Fibroblast of skin of right biceps (primary cell): ENCODE measurements at regions not wholly inside any gene's neighbourhood (a gene's known extent, or its start where the extent isn't known, plus 50 kb on each side); places are given as distances from the start of the nearest gene placed in this dataset.
A peak's percentile ranks its signal among the peaks of the same experiment; 100 is the strongest.
"Not testable (repeated sequence)": the region's sequence is repeated elsewhere in the genome, so short reads cannot be mapped to it uniquely, and the experiment has no call there.

Experiments used
- DNase-seq: peaks from one replicate; pipeline ENCODE4 v3.0.0-alpha.2; 2013

GRCh38 chr11:69887330-69887729 lies 68.1 kb upstream of the FGF3 start:
- no peak for DNase-seq

- no peak for DNase-seq
Measured at GRCh38 chr11:69887841-69888427, 68.7 kb upstream of the FGF3 start.

- peak; percentile 40 for DNase-seq
Measured at GRCh38 chr11:69888483-69889181, 69.4 kb upstream of the FGF3 start.

GRCh38 chr11:69889400-69890318 lies 70.4 kb upstream of the FGF3 start:
- no peak for DNase-seq

GRCh38 chr11:69890476-69890875 lies 71.3 kb upstream of the FGF3 start:
- no peak for DNase-seq

GRCh38 chr11:69891421-69892236 lies 72.4 kb upstream of the FGF3 start:
- DNase-seq: no peak

- no peak for DNase-seq
Measured at GRCh38 chr11:69892237-69892985, 73.2 kb upstream of the FGF3 start.

GRCh38 chr11:69892986-69893555 lies 73.9 kb upstream of the FGF3 start:
- DNase-seq: no peak

- DNase-seq: no peak
Measured at GRCh38 chr11:69893631-69894030, 74.4 kb upstream of the FGF3 start.

- DNase-seq: no peak
Measured at GRCh38 chr11:69894181-69894611, 75.0 kb upstream of the FGF3 start.

GRCh38 chr11:69894648-69895047 lies 75.4 kb upstream of the FGF3 start:
- DNase-seq: no peak

- no peak for DNase-seq
Measured at GRCh38 chr11:69896250-69896649, 77.0 kb upstream of the FGF3 start.

- DNase-seq: no peak
Measured at GRCh38 chr11:69898123-69898522, 78.9 kb upstream of the FGF3 start.

- DNase-seq: no peak
Measured at GRCh38 chr11:69899957-69900821, 81.0 kb upstream of the FGF3 start.

GRCh38 chr11:69900822-69901302 lies 81.6 kb upstream of the FGF3 start:
- not testable (repeated sequence) for DNase-seq

- no peak for DNase-seq
Measured at GRCh38 chr11:69902337-69902736, 83.1 kb upstream of the FGF3 start.

- DNase-seq: no peak
Measured at GRCh38 chr11:69903211-69903610, 84.0 kb upstream of the FGF3 start.

GRCh38 chr11:69904161-69904973 lies 85.2 kb upstream of the FGF3 start:
- no peak for DNase-seq

- DNase-seq: no peak
Measured at GRCh38 chr11:69904974-69905535, 85.8 kb upstream of the FGF3 start.
